Astrocyte (in vitro differentiated cells and primary cell): ENCODE measurements at regions not wholly inside any gene's neighbourhood (a gene's known extent, or its start where the extent isn't known, plus 50 kb on each side); places are given as distances from the start of the nearest gene placed in this dataset.

ENCODE experiments used
- DNase-seq: peaks from one replicate; pipeline ENCODE4 v3.0.0-alpha.2; 2010; ENCODE audit warnings: low read depth
- FAIRE-seq: peaks from 2 replicates; lab custom pipeline; 2011; peaks lifted over from hg19 to GRCh38; lab: Jason Lieb, UNC
- H2AFZ ChIP-seq: 2 replicates; pipeline ENCODE4 v1.6.0; 2012; ENCODE audit warnings: low read depth, low read length, inconsistent platforms
- H3K27ac ChIP-seq: 2 replicates; pipeline ENCODE4 v1.5.1; 2011; ENCODE audit warnings: low read depth, low read length, inconsistent platforms
- H3K27me3 ChIP-seq: 2 replicates; pipeline ENCODE4 v1.6.0; 2011; ENCODE audit warnings: low read length, inconsistent platforms; ENCODE audit not compliant: insufficient read depth
- H3K36me3 ChIP-seq: 2 replicates; pipeline ENCODE4 v1.5.1; 2011; ENCODE audit warnings: low read length, inconsistent platforms; ENCODE audit not compliant: insufficient read depth
- H3K4me1 ChIP-seq: 2 replicates; pipeline ENCODE4 v1.5.1; 2011; ENCODE audit warnings: low read length, inconsistent platforms; ENCODE audit not compliant: insufficient read depth
- H3K4me2 ChIP-seq: 2 replicates; pipeline ENCODE4 v1.6.0; 2012; ENCODE audit warnings: low read length, inconsistent platforms
- H3K4me3 ChIP-seq: 2 replicates; pipeline ENCODE4 v1.5.1; 2011; ENCODE audit warnings: low read depth, mild to moderate bottlenecking, low read length, inconsistent platforms; ENCODE audit not compliant: insufficient read depth
- H3K79me2 ChIP-seq: 2 replicates; pipeline ENCODE4 v1.6.0; 2012; ENCODE audit warnings: mild to moderate bottlenecking, low read length, inconsistent platforms; ENCODE audit not compliant: insufficient read depth
- H3K9ac ChIP-seq: 2 replicates; pipeline ENCODE4 v1.6.0; 2012; ENCODE audit warnings: mild to moderate bottlenecking, low read length, inconsistent platforms
- H3K9me3 ChIP-seq: 2 replicates; pipeline ENCODE4 v1.5.1; 2012; ENCODE audit warnings: low read depth, mild to moderate bottlenecking, low read length, inconsistent platforms; ENCODE audit not compliant: insufficient read depth
- H4K20me1 ChIP-seq: 2 replicates; pipeline ENCODE4 v1.6.0; 2012; ENCODE audit warnings: low read length, inconsistent platforms; ENCODE audit not compliant: insufficient read depth
- H3K27ac Mint-ChIP-seq: one replicate; pipeline ENCODE4 v1.8.0; 2021; ENCODE audit warnings: mild to moderate bottlenecking, mixed read lengths; ENCODE audit not compliant: unreplicated experiment
- H3K27me3 Mint-ChIP-seq: one replicate; pipeline ENCODE4 v1.8.0; 2021; ENCODE audit warnings: low read depth, mixed read lengths; ENCODE audit not compliant: unreplicated experiment
- H3K36me3 Mint-ChIP-seq: one replicate; pipeline ENCODE4 v1.8.0; 2021; ENCODE audit warnings: low read depth, mixed read lengths; ENCODE audit not compliant: unreplicated experiment
- H3K4me1 Mint-ChIP-seq: one replicate; pipeline ENCODE4 v1.8.0; 2021; ENCODE audit warnings: low read depth, mixed read lengths; ENCODE audit not compliant: unreplicated experiment
- H3K4me3 Mint-ChIP-seq: one replicate; pipeline ENCODE4 v1.8.0; 2021; ENCODE audit warnings: mild to moderate bottlenecking, moderate library complexity, mixed read lengths; ENCODE audit not compliant: unreplicated experiment
- H3K9me3 Mint-ChIP-seq: one replicate; pipeline ENCODE4 v1.8.0; 2021; ENCODE audit warnings: mild to moderate bottlenecking, mixed read lengths; ENCODE audit not compliant: unreplicated experiment
- EZH2 ChIP-seq: IDR thresholded peaks from 2 replicates; pipeline ENCODE4 v1.6.1; 2012; ENCODE audit warnings: mild to moderate bottlenecking, low read length, inconsistent platforms; ENCODE audit not compliant: insufficient read depth
- TF ChIP-seq, protein P1 (sequence below): IDR thresholded peaks from 2 replicates; pipeline ENCODE4 v1.5.1; 2011; ENCODE audit warnings: low read depth, mild to moderate bottlenecking, inconsistent platforms, low read length, moderate library complexity; ENCODE audit not compliant: insufficient read depth

GRCh38 chr13:53782488-53782961, 753.9 kb downstream of the OLFM4 start:
- no peaks in the 10 kb centered on the region for H3K9me3 ChIP-seq
- no peak overlapping the region for H3K4me3 Mint-ChIP-seq
- no peak overlapping the region for H3K9ac ChIP-seq
- H3K27ac Mint-ChIP-seq, result no peak overlapping the region
- H3K27ac ChIP-seq, result no peak overlapping the region
- H3K9me3 Mint-ChIP-seq, result no peaks in the 10 kb centered on the region
- H3K36me3 ChIP-seq, result no peaks in the 10 kb centered on the region
- no peaks in the 10 kb centered on the region for H3K36me3 Mint-ChIP-seq
- H3K4me1 ChIP-seq, result no peaks in the 10 kb centered on the region
- no peaks in the 10 kb centered on the region for H3K79me2 ChIP-seq
- DNase-seq, result peak; percentile 18
- no peak overlapping the region for H3K4me3 ChIP-seq
- peak; percentile 74 for FAIRE-seq
- H3K4me1 Mint-ChIP-seq, result no peaks in the 10 kb centered on the region
- peak overlapping the region; percentile 72 for H2AFZ ChIP-seq
- H3K27me3 ChIP-seq, result no peaks in the 10 kb centered on the region
- no peaks in the 10 kb centered on the region for H4K20me1 ChIP-seq
- no peak for TF ChIP-seq EZH2
- TF ChIP-seq, protein P1, sequence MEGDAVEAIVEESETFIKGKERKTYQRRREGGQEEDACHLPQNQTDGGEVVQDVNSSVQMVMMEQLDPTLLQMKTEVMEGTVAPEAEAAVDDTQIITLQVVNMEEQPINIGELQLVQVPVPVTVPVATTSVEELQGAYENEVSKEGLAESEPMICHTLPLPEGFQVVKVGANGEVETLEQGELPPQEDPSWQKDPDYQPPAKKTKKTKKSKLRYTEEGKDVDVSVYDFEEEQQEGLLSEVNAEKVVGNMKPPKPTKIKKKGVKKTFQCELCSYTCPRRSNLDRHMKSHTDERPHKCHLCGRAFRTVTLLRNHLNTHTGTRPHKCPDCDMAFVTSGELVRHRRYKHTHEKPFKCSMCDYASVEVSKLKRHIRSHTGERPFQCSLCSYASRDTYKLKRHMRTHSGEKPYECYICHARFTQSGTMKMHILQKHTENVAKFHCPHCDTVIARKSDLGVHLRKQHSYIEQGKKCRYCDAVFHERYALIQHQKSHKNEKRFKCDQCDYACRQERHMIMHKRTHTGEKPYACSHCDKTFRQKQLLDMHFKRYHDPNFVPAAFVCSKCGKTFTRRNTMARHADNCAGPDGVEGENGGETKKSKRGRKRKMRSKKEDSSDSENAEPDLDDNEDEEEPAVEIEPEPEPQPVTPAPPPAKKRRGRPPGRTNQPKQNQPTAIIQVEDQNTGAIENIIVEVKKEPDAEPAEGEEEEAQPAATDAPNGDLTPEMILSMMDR, result peak; percentile 77
- peaks cover 6% of the 10 kb centered on the region for H3K27me3 Mint-ChIP-seq
- peak overlapping the region; percentile 80 for H3K4me2 ChIP-seq

DNA sequence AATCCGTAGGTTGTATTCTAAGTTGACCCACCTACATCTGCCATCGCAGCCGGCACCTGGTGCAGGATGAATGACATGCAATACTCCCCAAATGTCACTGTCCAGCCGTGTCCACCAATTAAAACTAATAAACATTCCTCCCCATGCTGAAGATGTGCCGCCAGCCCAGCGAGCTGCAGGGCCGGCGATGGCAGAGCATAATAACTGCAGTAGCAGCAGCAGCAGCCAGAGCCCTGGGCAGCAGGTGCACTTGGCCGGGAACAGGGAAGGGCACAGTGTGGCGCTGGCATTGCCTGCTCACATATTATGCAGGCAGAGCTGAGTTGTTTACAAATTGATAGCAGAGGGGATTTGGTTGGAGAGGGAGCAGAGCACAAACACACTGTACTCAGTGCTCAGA, 754.9 kb downstream of the OLFM4 start:
- Histone ChIP-seq H4K20me1 (no peaks in the 10 kb centered on the region), H2AFZ (no peak overlapping the region), H3K4me3 (no peak overlapping the region), H3K27ac (no peak overlapping the region), H3K27me3 (no peaks in the 10 kb centered on the region), H3K9me3 (no peaks in the 10 kb centered on the region), H3K4me2 (no peak overlapping the region), H3K4me1 (no peaks in the 10 kb centered on the region), H3K79me2 (no peaks in the 10 kb centered on the region), H3K36me3 (no peaks in the 10 kb centered on the region), H3K9ac (no peak overlapping the region)
- H3K36me3 Mint-ChIP-seq, result no peaks in the 10 kb centered on the region
- H3K4me1 Mint-ChIP-seq, result no peaks in the 10 kb centered on the region
- FAIRE-seq (no peak), DNase-seq (no peak)
- no peak overlapping the region for H3K27ac Mint-ChIP-seq
- H3K27me3 Mint-ChIP-seq, result peaks cover 6% of the 10 kb centered on the region
- no peak for TF ChIP-seq EZH2
- TF ChIP-seq, protein P1, result no peak
- H3K4me3 Mint-ChIP-seq, result no peak overlapping the region
- no peaks in the 10 kb centered on the region for H3K9me3 Mint-ChIP-seq

- no peaks in the 10 kb centered on the region for H3K36me3 Mint-ChIP-seq
- no peak overlapping the region for H3K4me3 ChIP-seq
- no peaks in the 10 kb centered on the region for H3K4me1 ChIP-seq
- no peaks in the 10 kb centered on the region for H3K36me3 ChIP-seq
- no peaks in the 10 kb centered on the region for H3K27me3 ChIP-seq
- H3K4me3 Mint-ChIP-seq, result no peak overlapping the region
- H3K9ac ChIP-seq, result no peak overlapping the region
- H3K27me3 Mint-ChIP-seq, result peaks cover 6% of the 10 kb centered on the region
- no peak for TF ChIP-seq EZH2
- TF ChIP-seq, protein P1, result no peak
- H3K9me3 Mint-ChIP-seq, result no peaks in the 10 kb centered on the region
- no peaks in the 10 kb centered on the region for H3K4me1 Mint-ChIP-seq
- no peak overlapping the region for H3K27ac ChIP-seq
- no peaks in the 10 kb centered on the region for H3K79me2 ChIP-seq
- no peaks in the 10 kb centered on the region for H4K20me1 ChIP-seq
- no peak overlapping the region for H2AFZ ChIP-seq
- DNase-seq, result no peak
- no peak for FAIRE-seq
- H3K4me2 ChIP-seq, result no peak overlapping the region
- H3K27ac Mint-ChIP-seq, result no peak overlapping the region
- H3K9me3 ChIP-seq, result no peaks in the 10 kb centered on the region
Observed at GRCh38 chr13:53788286-53788685, 759.7 kb downstream of the OLFM4 start.
